VCaP (cell line): ENCODE measurements at regions not wholly inside any gene's neighbourhood (a gene's known extent, or its start where the extent isn't known, plus 50 kb on each side); places are given as distances from the start of the nearest gene placed in this dataset.

Source experiments
- H3K27ac ChIP-seq: fragments of 450-650 bp; 2 replicates; pipeline ENCODE4 v1.5.1; 2017
- TF ChIP-seq, protein P1 (sequence below): fragments of 450-650 bp; conservative IDR thresholded peaks from 2 replicates; pipeline ENCODE4 v1.5.1; 2017; ENCODE audit warnings: mild to moderate bottlenecking, moderate library complexity

DNA sequence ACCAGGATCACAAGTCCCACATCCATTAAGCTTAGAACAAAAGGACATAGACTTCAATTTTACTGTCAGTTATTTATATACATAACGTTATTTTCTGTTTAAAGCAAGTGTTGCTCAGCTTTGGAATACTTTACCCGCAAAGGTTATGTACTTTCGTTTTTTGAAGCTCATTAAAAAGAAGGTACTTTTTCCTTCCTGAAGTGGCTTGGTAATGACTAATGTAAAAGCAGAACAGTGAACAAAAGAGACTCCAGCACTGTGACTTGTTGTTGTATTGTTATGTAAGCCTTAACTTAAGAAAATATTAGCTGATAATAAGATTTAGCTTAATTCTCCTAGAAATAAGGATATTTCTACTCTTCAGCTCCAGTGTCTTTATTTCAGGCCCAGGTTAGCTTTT is 97.3 kb upstream of the SLCO6A1 start:
- no peak overlapping the region for H3K27ac ChIP-seq
- TF ChIP-seq, protein P1, sequence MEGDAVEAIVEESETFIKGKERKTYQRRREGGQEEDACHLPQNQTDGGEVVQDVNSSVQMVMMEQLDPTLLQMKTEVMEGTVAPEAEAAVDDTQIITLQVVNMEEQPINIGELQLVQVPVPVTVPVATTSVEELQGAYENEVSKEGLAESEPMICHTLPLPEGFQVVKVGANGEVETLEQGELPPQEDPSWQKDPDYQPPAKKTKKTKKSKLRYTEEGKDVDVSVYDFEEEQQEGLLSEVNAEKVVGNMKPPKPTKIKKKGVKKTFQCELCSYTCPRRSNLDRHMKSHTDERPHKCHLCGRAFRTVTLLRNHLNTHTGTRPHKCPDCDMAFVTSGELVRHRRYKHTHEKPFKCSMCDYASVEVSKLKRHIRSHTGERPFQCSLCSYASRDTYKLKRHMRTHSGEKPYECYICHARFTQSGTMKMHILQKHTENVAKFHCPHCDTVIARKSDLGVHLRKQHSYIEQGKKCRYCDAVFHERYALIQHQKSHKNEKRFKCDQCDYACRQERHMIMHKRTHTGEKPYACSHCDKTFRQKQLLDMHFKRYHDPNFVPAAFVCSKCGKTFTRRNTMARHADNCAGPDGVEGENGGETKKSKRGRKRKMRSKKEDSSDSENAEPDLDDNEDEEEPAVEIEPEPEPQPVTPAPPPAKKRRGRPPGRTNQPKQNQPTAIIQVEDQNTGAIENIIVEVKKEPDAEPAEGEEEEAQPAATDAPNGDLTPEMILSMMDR: no peak

DNA sequence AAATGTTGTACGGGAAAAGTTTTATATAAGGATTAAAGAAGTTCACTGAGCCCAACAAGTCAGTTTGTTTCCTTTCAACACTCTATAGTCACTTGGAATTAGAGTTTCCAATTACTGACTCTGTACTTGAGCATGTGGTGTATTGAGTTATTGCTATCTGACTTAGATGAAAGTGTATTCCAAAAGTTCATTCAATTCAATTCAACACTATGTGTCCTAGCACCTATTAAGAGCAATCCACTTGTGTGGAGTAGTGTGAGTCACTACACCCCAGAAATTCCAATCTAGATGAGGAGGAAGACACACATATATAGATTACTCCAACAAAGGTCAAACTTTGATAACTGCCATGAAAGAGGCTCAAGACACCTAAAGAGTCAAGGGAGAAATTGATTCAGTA is 98.2 kb upstream of the SLCO6A1 start:
- TF ChIP-seq, protein P1: no peak
- no peak overlapping the region for H3K27ac ChIP-seq

DNA sequence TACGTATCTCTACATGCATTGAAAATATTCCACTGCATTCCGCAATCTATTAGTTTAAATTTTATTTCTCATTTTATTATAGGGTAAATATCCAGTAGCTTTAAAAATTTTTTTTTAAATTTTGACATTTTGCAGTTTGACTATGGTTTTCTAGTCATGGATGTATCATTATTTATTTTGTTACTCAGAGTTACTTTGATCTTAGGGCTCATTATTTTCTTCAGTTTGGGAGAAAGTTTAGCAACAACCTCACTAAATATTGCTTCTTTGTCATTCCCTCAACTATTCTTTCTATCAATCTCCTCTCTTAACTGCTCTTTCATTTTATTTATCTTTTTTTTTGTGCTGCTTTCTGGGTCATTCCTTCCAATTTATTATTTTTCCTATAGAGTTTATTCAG is 100.5 kb upstream of the SLCO6A1 start:
- no peak overlapping the region for H3K27ac ChIP-seq
- TF ChIP-seq, protein P1: no peak

DNA sequence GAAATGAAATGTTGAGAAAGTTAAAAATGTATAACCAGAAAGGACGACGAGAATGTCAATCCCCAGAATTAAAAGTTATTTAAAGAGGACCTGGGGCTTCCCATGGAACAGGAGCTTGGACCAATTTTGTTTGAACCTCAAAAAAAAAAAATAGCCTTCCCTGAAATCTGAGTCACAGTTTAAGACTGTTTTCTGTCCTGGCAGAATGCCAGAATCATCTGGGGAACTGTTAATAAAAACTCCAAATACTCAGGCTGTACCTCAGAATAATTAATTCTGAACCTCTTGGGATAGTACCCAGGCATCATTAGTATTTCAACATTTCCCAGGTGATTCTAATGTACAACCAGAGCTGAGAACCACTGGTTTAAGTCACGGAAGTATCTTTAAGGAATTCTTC is 102.2 kb upstream of the SLCO6A1 start:
- TF ChIP-seq, protein P1: no peak
- no peak overlapping the region for H3K27ac ChIP-seq

DNA sequence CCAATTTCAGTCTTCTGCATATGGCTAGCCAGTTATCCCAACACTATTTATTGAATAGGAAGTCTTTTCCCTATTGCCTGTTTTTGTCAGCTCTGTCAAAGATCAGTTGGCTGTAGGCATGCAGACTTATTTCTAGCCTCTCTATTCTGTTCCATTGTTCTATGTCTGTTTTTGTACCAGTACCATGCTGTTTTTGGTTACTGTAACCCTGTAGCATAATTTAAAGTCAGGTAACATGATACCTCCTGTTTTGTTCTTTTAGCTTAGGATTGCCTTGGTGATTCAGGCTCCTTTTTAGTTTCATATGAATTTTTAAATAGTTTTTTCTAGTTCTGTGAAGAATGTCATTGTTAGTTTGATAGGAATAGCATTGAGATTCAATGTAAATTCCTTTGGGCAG is 104.9 kb upstream of the SLCO6A1 start:
- TF ChIP-seq, protein P1: no peak
- H3K27ac ChIP-seq: no peak overlapping the region

DNA sequence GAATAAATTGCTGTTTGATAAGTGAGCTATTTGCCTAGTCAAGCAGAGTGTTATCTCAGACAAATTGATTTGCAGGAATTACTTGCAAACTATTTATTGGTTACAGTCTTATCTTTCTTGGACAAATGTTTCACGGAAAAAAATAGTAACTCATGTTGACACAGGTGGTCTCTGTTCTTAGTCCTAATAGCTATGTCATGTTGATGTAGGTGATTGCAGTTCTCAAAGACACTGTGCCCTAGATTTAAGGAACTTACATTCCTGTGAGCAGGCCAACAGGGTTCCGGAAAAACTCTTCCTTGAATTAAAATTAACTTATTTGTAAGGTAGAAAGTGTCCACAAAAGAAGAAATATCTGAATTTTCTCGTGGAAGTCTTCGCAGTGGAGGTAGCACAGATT is 109.6 kb upstream of the SLCO6A1 start:
- no peak overlapping the region for H3K27ac ChIP-seq
- TF ChIP-seq, protein P1: no peak

DNA sequence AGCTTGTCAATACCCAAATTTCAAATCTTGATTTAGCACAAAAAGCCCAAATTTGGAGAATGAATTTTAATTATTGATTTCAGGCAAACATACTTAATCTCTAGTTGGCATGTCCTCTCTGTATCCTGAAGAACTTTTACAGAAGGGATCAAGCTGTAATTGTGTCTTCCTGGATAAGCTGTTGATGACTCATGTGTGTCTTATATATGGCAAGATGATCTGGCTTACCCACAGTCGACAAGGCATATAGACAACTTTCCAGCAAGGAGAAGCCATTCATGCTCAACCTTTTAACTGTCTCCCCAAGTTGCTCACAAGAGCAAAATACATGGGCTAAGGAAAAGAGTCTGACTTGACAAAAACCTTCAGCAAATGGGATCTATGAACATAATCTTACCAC is 112.5 kb upstream of the SLCO6A1 start:
- H3K27ac ChIP-seq: no peak overlapping the region
- TF ChIP-seq, protein P1: no peak

DNA sequence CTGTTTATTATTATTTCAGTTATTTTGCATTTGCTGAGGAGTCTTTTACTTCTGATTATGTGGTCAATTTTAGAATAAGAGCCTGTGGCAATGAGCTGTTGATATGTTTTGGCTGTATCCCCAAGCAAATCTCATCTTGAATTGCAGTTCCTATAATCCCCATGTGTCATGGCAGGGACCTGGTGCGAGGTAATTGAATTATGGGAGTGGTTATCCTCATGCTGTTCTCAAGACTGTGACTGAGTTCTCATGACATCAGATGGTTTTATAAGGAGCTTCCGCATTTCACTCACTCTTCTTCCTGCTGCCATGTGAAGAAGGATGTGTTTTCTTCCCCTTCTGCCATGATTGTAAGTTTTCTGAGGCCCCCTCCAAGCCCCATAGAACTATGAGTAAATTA is 114.9 kb upstream of the SLCO6A1 start:
- no peak overlapping the region for H3K27ac ChIP-seq
- TF ChIP-seq, protein P1: no peak
